Thymus (tissue), 11 donors: ENCODE measurements at regions not wholly inside any gene's neighbourhood (a gene's known extent, or its start where the extent isn't known, plus 50 kb on each side); places are given as distances from the start of the nearest gene placed in this dataset.

ENCODE experiments used
- DNase-seq, 9 donors: peaks; one replicate each; pipeline ENCODE4 v3.0.0-alpha.2; 2013; ENCODE audit warnings: low spot score in 9 of 9, low read depth in 6 of 9, missing footprints in 1 of 9
- H3K27ac ChIP-seq, 2 donors: one replicate each; pipeline ENCODE4 v1.5.1; 2013; ENCODE audit warnings: control low read depth in 1 of 2, low read depth in 1 of 2, low read length in 1 of 2, mild to moderate bottlenecking in 1 of 2, moderate library complexity in 1 of 2
- H3K27me3 ChIP-seq, 2 donors: one replicate each; pipeline ENCODE4 v1.5.1; 2013; ENCODE audit warnings: low read length in 1 of 2; ENCODE audit not compliant: control insufficient read depth in 2 of 2, insufficient read depth in 1 of 2
- H3K36me3 ChIP-seq, 2 donors: one replicate each; pipeline ENCODE4 v1.5.1; 2013; ENCODE audit warnings: low read length in 1 of 2, mild to moderate bottlenecking in 1 of 2, moderate library complexity in 1 of 2; ENCODE audit not compliant: control insufficient read depth in 2 of 2, insufficient read depth in 2 of 2
- H3K4me1 ChIP-seq, 2 donors: one replicate each; pipeline ENCODE4 v1.5.1; 2013; ENCODE audit warnings: low read length in 2 of 2; ENCODE audit not compliant: control insufficient read depth in 2 of 2, insufficient read depth in 2 of 2
- H3K4me3 ChIP-seq, 2 donors: one replicate each; pipeline ENCODE4 v1.5.1; 2013; ENCODE audit warnings: low read length in 2 of 2, control low read depth in 1 of 2, mild to moderate bottlenecking in 1 of 2
- H3K9me3 ChIP-seq, 2 donors: one replicate each; pipeline ENCODE4 v1.5.1; 2013; ENCODE audit warnings: low read length in 1 of 2, mild to moderate bottlenecking in 1 of 2; ENCODE audit not compliant: control insufficient read depth in 2 of 2, insufficient read depth in 1 of 2
- WGBS: extraction: QIAGEN DNeasy Blood & Tissue Kit; methylation state at CpG from one replicate; pipeline ENCODE4 v1.1.7; 2013; 5-methylcytosine and 5-hydroxymethylcytosine counted together
- donor health status: healthy.

DNA sequence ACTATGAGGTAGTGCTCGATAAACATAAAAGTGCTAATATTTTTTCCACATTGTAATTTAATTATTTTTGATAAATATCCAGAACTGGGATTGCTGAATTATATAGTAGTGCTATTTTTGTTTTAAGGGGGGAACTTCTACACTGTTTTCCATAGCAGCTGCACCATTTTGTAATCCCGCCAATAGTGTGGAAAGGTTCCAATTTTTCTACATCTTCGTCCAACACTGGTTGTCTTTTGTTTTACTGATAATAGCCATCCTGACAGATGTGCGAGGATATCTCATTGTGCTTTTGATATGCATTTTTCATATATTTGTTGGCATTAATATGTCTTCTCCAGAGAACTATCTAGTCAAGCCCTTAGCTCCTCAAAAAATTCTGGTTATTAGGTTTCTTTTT lies 259.6 kb upstream of the KCNJ16 start:
- H3K9me3 ChIP-seq, result no peaks in the 10 kb centered on the region
- no peak overlapping the region for H3K27ac ChIP-seq
- H3K27me3 ChIP-seq, result no peaks in the 10 kb centered on the region
- no peaks in the 10 kb centered on the region for H3K4me1 ChIP-seq
- DNase-seq, result no peak
- H3K4me3 ChIP-seq, result no peak overlapping the region
- 92% methylated on average over 4 of the region's 4 CpGs for WGBS
- H3K36me3 ChIP-seq, result no peaks in the 10 kb centered on the region

GRCh38 chr17:69818467-69818866 lies 256.6 kb upstream of the KCNJ16 start:
- Histone ChIP-seq H3K36me3 (no peaks in the 10 kb centered on the region), H3K4me3 (no peak overlapping the region), H3K9me3 (peaks cover 0 to 16% of the 10 kb centered on the region in 2 donors), H3K27me3 (no peaks in the 10 kb centered on the region), H3K4me1 (no peaks in the 10 kb centered on the region), H3K27ac (no peak overlapping the region)
- no peak for DNase-seq
- 92% methylated on average over 6 of the region's 6 CpGs for WGBS

- no peak for DNase-seq
- H3K4me3 ChIP-seq, result no peak overlapping the region
- H3K27ac ChIP-seq, result no peak overlapping the region
- H3K27me3 ChIP-seq, result no peaks in the 10 kb centered on the region
- WGBS, result 89% methylated on average over 5 of the region's 5 CpGs
- no peaks in the 10 kb centered on the region for H3K4me1 ChIP-seq
- no peaks in the 10 kb centered on the region for H3K36me3 ChIP-seq
- H3K9me3 ChIP-seq, result peaks cover 0 to 16% of the 10 kb centered on the region in 2 donors
These were observed 255.5 kb upstream of the KCNJ16 start for GRCh38 chr17:69819316-69820087.

DNA sequence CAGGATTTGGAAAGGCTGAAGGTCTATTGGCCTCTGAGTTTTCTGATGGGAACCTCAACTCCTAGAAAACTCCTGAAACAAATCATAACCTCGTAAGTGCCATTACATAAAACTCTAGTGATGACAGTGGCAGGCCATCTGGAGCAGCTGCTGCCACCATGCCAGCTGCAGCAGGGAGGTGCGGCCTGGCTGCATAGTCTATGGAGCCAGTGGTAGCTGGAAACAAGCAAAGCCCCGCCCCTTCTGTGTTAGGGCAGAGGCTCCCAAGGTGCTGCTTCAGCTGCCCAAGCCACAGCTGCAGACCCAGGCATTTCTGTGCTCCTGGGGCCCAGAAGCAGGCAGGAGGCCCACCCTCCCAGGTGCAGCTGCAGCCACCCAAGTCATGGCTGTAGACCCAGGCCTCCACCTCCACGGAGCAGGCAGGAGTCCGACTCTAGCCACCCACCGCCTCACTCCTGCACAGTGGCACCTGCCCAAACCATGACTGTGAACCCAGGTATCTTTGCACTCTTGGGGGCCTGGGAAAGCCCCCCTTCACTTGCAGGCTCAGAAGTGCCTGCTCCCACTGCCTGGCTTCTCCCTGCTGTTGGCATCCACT lies 254.1 kb upstream of the KCNJ16 start:
- Histone ChIP-seq H3K4me1 (no peaks in the 10 kb centered on the region), H3K27ac (no peak overlapping the region), H3K27me3 (no peaks in the 10 kb centered on the region), H3K4me3 (no peak overlapping the region), H3K9me3 (peaks cover 0 to 16% of the 10 kb centered on the region in 2 donors), H3K36me3 (no peaks in the 10 kb centered on the region)
- 97% methylated on average over 6 of the region's 6 CpGs for WGBS
- DNase-seq, result no peak

- H3K4me3 ChIP-seq, result no peak overlapping the region
- peaks cover 0 to 16% of the 10 kb centered on the region in 2 donors for H3K9me3 ChIP-seq
- WGBS, result 96% methylated on average over 8 of the region's 8 CpGs
- H3K4me1 ChIP-seq, result no peaks in the 10 kb centered on the region
- no peak overlapping the region for H3K27ac ChIP-seq
- no peak for DNase-seq
- no peaks in the 10 kb centered on the region for H3K36me3 ChIP-seq
- no peaks in the 10 kb centered on the region for H3K27me3 ChIP-seq
These were observed 252.6 kb upstream of the KCNJ16 start for GRCh38 chr17:69822314-69822875.

- Histone ChIP-seq H3K36me3 (no peaks in the 10 kb centered on the region), H3K4me1 (no peaks in the 10 kb centered on the region), H3K27me3 (no peaks in the 10 kb centered on the region), H3K4me3 (no peak overlapping the region), H3K27ac (no peak overlapping the region), H3K9me3 (no peaks in the 10 kb centered on the region)
- WGBS, result 81% methylated on average over 6 of the region's 6 CpGs
- no peak for DNase-seq
These were observed 246.9 kb upstream of the KCNJ16 start for GRCh38 chr17:69828087-69828486.

GRCh38 chr17:69834494-69834893 lies 240.5 kb upstream of the KCNJ16 start:
- Histone ChIP-seq H3K4me3 (no peak overlapping the region), H3K27ac (no peak overlapping the region), H3K9me3 (no peaks in the 10 kb centered on the region), H3K36me3 (no peaks in the 10 kb centered on the region), H3K27me3 (no peaks in the 10 kb centered on the region), H3K4me1 (no peaks in the 10 kb centered on the region)
- 92% methylated on average over 2 of the region's 2 CpGs for WGBS
- DNase-seq, result no peak

- Histone ChIP-seq H3K9me3 (no peaks in the 10 kb centered on the region), H3K4me3 (no peak overlapping the region), H3K4me1 (no peaks in the 10 kb centered on the region), H3K36me3 (no peaks in the 10 kb centered on the region), H3K27ac (no peak overlapping the region), H3K27me3 (no peaks in the 10 kb centered on the region)
- no peak for DNase-seq
- 97% methylated on average over 4 of the region's 4 CpGs for WGBS
These were observed 223.3 kb upstream of the KCNJ16 start for GRCh38 chr17:69851736-69852135.

DNA sequence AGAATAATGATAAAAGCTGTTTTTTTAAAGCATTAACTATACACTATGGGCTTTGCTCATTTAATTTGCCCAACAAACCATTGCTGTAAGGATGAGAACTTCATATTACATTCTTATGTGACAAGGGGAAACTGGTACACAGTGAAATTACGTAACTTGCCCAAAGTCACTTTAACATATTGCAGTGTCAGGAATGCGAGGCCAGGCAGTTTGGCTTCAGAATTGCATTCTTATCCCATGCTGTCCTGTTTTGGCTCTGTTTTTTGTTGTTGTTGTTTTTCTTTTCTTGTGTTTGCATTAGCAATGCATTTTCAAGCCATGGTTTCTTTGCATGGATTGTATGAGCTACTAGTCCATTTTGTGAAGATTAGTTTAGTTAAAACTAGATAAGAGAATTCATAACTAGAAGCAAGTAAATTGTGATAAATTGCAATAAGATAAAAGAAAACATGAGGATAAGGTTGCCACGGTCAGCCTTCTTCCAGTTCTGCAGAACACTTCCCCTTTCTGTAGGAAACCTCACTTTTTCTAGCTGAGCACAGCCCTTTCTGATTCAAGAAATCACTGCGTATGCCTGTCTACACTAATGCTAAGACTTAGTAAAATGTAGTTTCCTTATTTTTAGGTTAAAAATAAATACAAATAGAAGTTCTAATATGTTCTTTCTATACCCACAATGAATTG lies 221.3 kb upstream of the KCNJ16 start:
- no peaks in the 10 kb centered on the region for H3K9me3 ChIP-seq
- WGBS, result 40% methylated on average over 4 of the region's 4 CpGs
- no peaks in the 10 kb centered on the region for H3K4me1 ChIP-seq
- H3K27me3 ChIP-seq, result no peaks in the 10 kb centered on the region
- no peaks in the 10 kb centered on the region for H3K36me3 ChIP-seq
- H3K4me3 ChIP-seq, result no peak overlapping the region
- DNase-seq, result no peak
- no peak overlapping the region for H3K27ac ChIP-seq
